ENCODE measurements at regions not wholly inside any gene's neighbourhood (a gene's known extent, or its start where the extent isn't known, plus 50 kb on each side); places are given as distances from the start of the nearest gene placed in this dataset.
A peak's percentile ranks its signal among the peaks of the same experiment; 100 is the strongest.

- ChIA-PET POLR2A (no interaction called here), CTCF (no interaction called here)
- intact Hi-C loops (cut with DNase I, micrococcal nuclease): no loop called here
- Mint-ChIP-seq H3K36me3 (ENCODE audit: low read depth) (peaks cover 3% of the 10 kb centered on the region), H3K27me3 (no peaks in the 10 kb centered on the region), H3K4me3 (peak overlapping the region; percentile 7), H3K4me1 (ENCODE audit: low read depth) (peaks cover 86% of the 10 kb centered on the region), H3K27ac (no peak overlapping the region), H3K9me3 (peaks cover 4% of the 10 kb centered on the region)
- DNase-seq (no peak), ATAC-seq (ENCODE audit: poor library complexity) (no peak)
- no peak overlapping the region for H3K4me3 ChIP-seq (ENCODE audit: low read length)
- H3K27ac ChIP-seq (ENCODE audit: low read depth in 1 of 2, low read length in 2 of 2): no peak overlapping the region
- H3K4me1 ChIP-seq (ENCODE audit: insufficient read depth, low read length): peaks cover 12% of the 10 kb centered on the region
- no peaks in the 10 kb centered on the region for H3K36me3 ChIP-seq (ENCODE audit: insufficient read depth, low read length)
- H3K9me3 ChIP-seq (ENCODE audit: control insufficient read depth in 1 of 2, insufficient read depth in 1 of 2, low read length in 2 of 2): no peaks in the 10 kb centered on the region
- no peak for TF ChIP-seq CTCF (IDR thresholded peaks at IDR 0.05)
- H3K27me3 ChIP-seq (ENCODE audit: control insufficient read depth in 1 of 2, insufficient read depth in 2 of 2, low read length in 2 of 2): no peaks in the 10 kb centered on the region
These were observed 387.3 kb upstream of the NPVF start for GRCh38 chr7:25615593-25615992.

GRCh38 chr7:25617214-25617613 is 388.9 kb upstream of the NPVF start:
- H3K4me3 ChIP-seq (ENCODE audit: low read length): no peak overlapping the region
- no peak for ATAC-seq (ENCODE audit: poor library complexity)
- ChIA-PET POLR2A (no interaction called here), CTCF (no interaction called here)
- no peaks in the 10 kb centered on the region for H3K27me3 ChIP-seq (ENCODE audit: control insufficient read depth in 1 of 2, insufficient read depth in 2 of 2, low read length in 2 of 2)
- Mint-ChIP-seq H3K27me3 (no peaks in the 10 kb centered on the region), H3K4me1 (ENCODE audit: low read depth) (peaks cover 86% of the 10 kb centered on the region), H3K36me3 (ENCODE audit: low read depth) (peaks cover 3% of the 10 kb centered on the region), H3K27ac (no peak overlapping the region), H3K4me3 (no peak overlapping the region), H3K9me3 (peaks cover under 1% of the 10 kb centered on the region)
- H3K36me3 ChIP-seq (ENCODE audit: insufficient read depth, low read length): no peaks in the 10 kb centered on the region
- no peaks in the 10 kb centered on the region for H3K9me3 ChIP-seq (ENCODE audit: control insufficient read depth in 1 of 2, insufficient read depth in 1 of 2, low read length in 2 of 2)
- no peak for DNase-seq
- intact Hi-C loops (cut with DNase I, micrococcal nuclease): no loop called here
- H3K27ac ChIP-seq (ENCODE audit: low read depth in 1 of 2, low read length in 2 of 2): no peak overlapping the region
- H3K4me1 ChIP-seq (ENCODE audit: insufficient read depth, low read length): peaks cover 23% of the 10 kb centered on the region
- no peak for TF ChIP-seq CTCF (IDR thresholded peaks at IDR 0.05)

GRCh38 chr7:25617673-25618072 is 389.4 kb upstream of the NPVF start:
- TF ChIP-seq CTCF (IDR thresholded peaks at IDR 0.05): no peak
- ATAC-seq (ENCODE audit: poor library complexity) (no peak), DNase-seq (no peak)
- Mint-ChIP-seq H3K36me3 (ENCODE audit: low read depth) (peaks cover 3% of the 10 kb centered on the region), H3K27me3 (no peaks in the 10 kb centered on the region), H3K9me3 (no peaks in the 10 kb centered on the region), H3K27ac (no peak overlapping the region), H3K4me1 (ENCODE audit: low read depth) (peaks cover 90% of the 10 kb centered on the region), H3K4me3 (no peak overlapping the region)
- intact Hi-C loops (cut with DNase I, micrococcal nuclease): no loop called here
- Histone ChIP-seq H3K27ac (ENCODE audit: low read depth in 1 of 2, low read length in 2 of 2) (no peak overlapping the region), H3K4me3 (ENCODE audit: low read length) (no peak overlapping the region), H3K27me3 (ENCODE audit: control insufficient read depth in 1 of 2, insufficient read depth in 2 of 2, low read length in 2 of 2) (no peaks in the 10 kb centered on the region), H3K9me3 (ENCODE audit: control insufficient read depth in 1 of 2, insufficient read depth in 1 of 2, low read length in 2 of 2) (no peaks in the 10 kb centered on the region), H3K4me1 (ENCODE audit: insufficient read depth, low read length) (peaks cover 23% of the 10 kb centered on the region), H3K36me3 (ENCODE audit: insufficient read depth, low read length) (no peaks in the 10 kb centered on the region)
- ChIA-PET POLR2A (no interaction called here), CTCF (no interaction called here)
